ENCODE measurements at regions not wholly inside any gene's neighbourhood (a gene's known extent, or its start where the extent isn't known, plus 50 kb on each side); places are given as distances from the start of the nearest gene placed in this dataset.

DNA sequence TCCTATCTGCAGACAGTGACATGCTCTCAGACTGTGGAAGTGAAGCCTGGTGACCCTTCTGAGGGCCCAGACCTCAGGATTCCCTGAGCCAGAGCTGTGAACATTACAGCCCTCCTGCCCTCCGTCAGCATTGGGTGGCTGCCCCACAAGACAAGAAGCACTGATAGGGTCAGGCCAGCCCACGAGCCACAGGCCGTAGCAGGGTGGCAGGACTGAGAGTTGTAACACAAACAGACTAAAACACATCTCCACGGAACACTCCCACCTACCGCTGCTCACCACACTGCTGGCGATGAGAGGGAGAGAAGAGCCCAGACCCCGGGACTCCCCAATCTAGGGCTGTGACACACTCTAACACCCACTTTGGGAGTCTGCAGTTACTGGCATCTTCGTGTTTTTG is 264.8 kb upstream of the FSIP2 start:
- POLR2A ChIA-PET: no interaction called here
- dilution Hi-C loops (cut with MboI; ENCODE audit: extremely low pct_ligation_motif_present, low sequenced_read_pairs) (no loop called here), intact Hi-C loops (cut with micrococcal nuclease) (no loop called here)
- CTCF ChIA-PET: no interaction called here
- DNase-seq (ENCODE audit: low read depth, low spot score): no peak
- no peak for FAIRE-seq
- Histone ChIP-seq H2AFZ (ENCODE audit: low read depth, low read length) (no peak overlapping the region), H3K9me1 (replicated peaks; ENCODE audit: control insufficient read depth, extremely low read depth, insufficient read depth, low read length) (no peaks in the 10 kb centered on the region), H3K9ac (replicated peaks; ENCODE audit: extremely low read depth, insufficient read depth, low read length) (no peak overlapping the region), H3K4me3 (replicated peaks in 1 of 3; ENCODE audit: insufficient read depth in 1 of 3, low read depth in 1 of 3, low read length in 3 of 3) (no peak overlapping the region), H3K27ac (ENCODE audit: insufficient read depth, low read depth, low read length) (no peak overlapping the region), H3K79me2 (ENCODE audit: control insufficient read depth, insufficient read depth, low read length) (no peaks in the 10 kb centered on the region), H3K9me3 (replicated peaks; ENCODE audit: control insufficient read depth, insufficient read depth, low read length) (peaks cover 1% of the 10 kb centered on the region), H3K4me2 (ENCODE audit: insufficient read depth, low read length) (no peak overlapping the region), H3K36me3 (ENCODE audit: control insufficient read depth in 2 of 2, extremely low read depth in 1 of 2, insufficient read depth in 2 of 2, low read length in 2 of 2) (no peaks in the 10 kb centered on the region), H3K27me3 (ENCODE audit: control insufficient read depth in 2 of 2, insufficient read depth in 2 of 2, low read length in 2 of 2) (no peaks in the 10 kb centered on the region), H3K4me1 (ENCODE audit: control insufficient read depth, extremely low read depth, insufficient read depth, low read length) (no peaks in the 10 kb centered on the region), H4K20me1 (replicated peaks; ENCODE audit: control insufficient read depth, extremely low read depth, insufficient read depth, low read length) (no peaks in the 10 kb centered on the region)
- TF ChIP-seq POLR2AphosphoS5 (IDR thresholded peaks at IDR 0.05; ENCODE audit: insufficient read depth, low read depth, low read length): no peak
- TF ChIP-seq, protein P1, sequence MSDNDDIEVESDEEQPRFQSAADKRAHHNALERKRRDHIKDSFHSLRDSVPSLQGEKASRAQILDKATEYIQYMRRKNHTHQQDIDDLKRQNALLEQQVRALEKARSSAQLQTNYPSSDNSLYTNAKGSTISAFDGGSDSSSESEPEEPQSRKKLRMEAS (IDR thresholded peaks at IDR 0.05; ENCODE audit: insufficient read depth, insufficient read length): no peak
- TF ChIP-seq, protein P2, sequence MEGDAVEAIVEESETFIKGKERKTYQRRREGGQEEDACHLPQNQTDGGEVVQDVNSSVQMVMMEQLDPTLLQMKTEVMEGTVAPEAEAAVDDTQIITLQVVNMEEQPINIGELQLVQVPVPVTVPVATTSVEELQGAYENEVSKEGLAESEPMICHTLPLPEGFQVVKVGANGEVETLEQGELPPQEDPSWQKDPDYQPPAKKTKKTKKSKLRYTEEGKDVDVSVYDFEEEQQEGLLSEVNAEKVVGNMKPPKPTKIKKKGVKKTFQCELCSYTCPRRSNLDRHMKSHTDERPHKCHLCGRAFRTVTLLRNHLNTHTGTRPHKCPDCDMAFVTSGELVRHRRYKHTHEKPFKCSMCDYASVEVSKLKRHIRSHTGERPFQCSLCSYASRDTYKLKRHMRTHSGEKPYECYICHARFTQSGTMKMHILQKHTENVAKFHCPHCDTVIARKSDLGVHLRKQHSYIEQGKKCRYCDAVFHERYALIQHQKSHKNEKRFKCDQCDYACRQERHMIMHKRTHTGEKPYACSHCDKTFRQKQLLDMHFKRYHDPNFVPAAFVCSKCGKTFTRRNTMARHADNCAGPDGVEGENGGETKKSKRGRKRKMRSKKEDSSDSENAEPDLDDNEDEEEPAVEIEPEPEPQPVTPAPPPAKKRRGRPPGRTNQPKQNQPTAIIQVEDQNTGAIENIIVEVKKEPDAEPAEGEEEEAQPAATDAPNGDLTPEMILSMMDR (IDR thresholded peaks at IDR 0.05; ENCODE audit: extremely low read depth in 1 of 2, insufficient read depth in 1 of 2, low read depth in 1 of 2, low read length in 2 of 2): no peak
- no peak for TF ChIP-seq EZH2 (IDR thresholded peaks at IDR 0.05; ENCODE audit: borderline replicate concordance, low read depth, low read length, severe bottlenecking)
- TF ChIP-seq POLR2A (IDR thresholded peaks at IDR 0.05; ENCODE audit: low read depth, low read length): no peak
- no peak for TF ChIP-seq MYC (IDR thresholded peaks at IDR 0.05; ENCODE audit: low read depth, low read length)
- BruUV-seq (replicated peaks): no TSS peak

DNA sequence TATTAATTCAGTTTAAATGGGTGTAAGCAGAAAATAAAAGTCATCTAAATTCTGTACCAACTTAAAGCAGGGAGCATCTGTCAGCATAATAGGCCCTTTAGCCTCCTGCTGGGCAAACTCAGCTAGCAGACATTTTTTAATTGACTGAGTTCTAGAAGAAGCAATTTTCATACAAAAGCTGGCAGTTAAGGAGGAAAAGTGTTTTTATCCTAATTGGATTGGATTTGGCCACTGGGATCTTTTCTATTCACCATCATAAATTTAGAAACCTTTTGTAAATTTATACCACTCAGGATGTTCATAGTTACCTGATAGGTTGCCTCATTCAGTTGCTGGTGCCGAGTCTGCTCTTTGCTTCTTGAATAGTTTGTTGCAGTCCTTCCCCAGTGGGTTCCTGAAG is 262.7 kb upstream of the FSIP2 start:
- Histone ChIP-seq H3K27me3 (ENCODE audit: control insufficient read depth in 2 of 2, insufficient read depth in 2 of 2, low read length in 2 of 2) (no peaks in the 10 kb centered on the region), H3K9ac (replicated peaks; ENCODE audit: extremely low read depth, insufficient read depth, low read length) (no peak overlapping the region), H3K9me3 (replicated peaks; ENCODE audit: control insufficient read depth, insufficient read depth, low read length) (peaks cover 1% of the 10 kb centered on the region), H3K4me3 (replicated peaks in 1 of 3; ENCODE audit: insufficient read depth in 1 of 3, low read depth in 1 of 3, low read length in 3 of 3) (no peak overlapping the region), H3K36me3 (ENCODE audit: control insufficient read depth in 2 of 2, extremely low read depth in 1 of 2, insufficient read depth in 2 of 2, low read length in 2 of 2) (no peaks in the 10 kb centered on the region), H2AFZ (ENCODE audit: low read depth, low read length) (no peak overlapping the region), H3K4me2 (ENCODE audit: insufficient read depth, low read length) (no peak overlapping the region), H3K79me2 (ENCODE audit: control insufficient read depth, insufficient read depth, low read length) (no peaks in the 10 kb centered on the region), H3K4me1 (ENCODE audit: control insufficient read depth, extremely low read depth, insufficient read depth, low read length) (no peaks in the 10 kb centered on the region), H3K9me1 (replicated peaks; ENCODE audit: control insufficient read depth, extremely low read depth, insufficient read depth, low read length) (no peaks in the 10 kb centered on the region), H4K20me1 (replicated peaks; ENCODE audit: control insufficient read depth, extremely low read depth, insufficient read depth, low read length) (no peaks in the 10 kb centered on the region), H3K27ac (ENCODE audit: insufficient read depth, low read depth, low read length) (no peak overlapping the region)
- intact Hi-C loops (cut with micrococcal nuclease) (no loop called here), dilution Hi-C loops (cut with MboI; ENCODE audit: extremely low pct_ligation_motif_present, low sequenced_read_pairs) (no loop called here)
- DNase-seq (ENCODE audit: low read depth, low spot score) (no peak), FAIRE-seq (no peak)
- CTCF ChIA-PET: no interaction called here
- TF ChIP-seq POLR2AphosphoS5 (IDR thresholded peaks at IDR 0.05; ENCODE audit: insufficient read depth, low read depth, low read length) (no peak), JUN (IDR thresholded peaks at IDR 0.05; ENCODE audit: borderline replicate concordance, insufficient read depth, insufficient read length, low read depth) (no peak), FOS (IDR thresholded peaks at IDR 0.05; ENCODE audit: borderline replicate concordance, insufficient read depth, low read length) (no peak), GATA2 (IDR thresholded peaks at IDR 0.05; ENCODE audit: insufficient read depth, insufficient read length, low read depth, low read length) (no peak), POLR2A (IDR thresholded peaks at IDR 0.05; ENCODE audit: low read depth, low read length) (no peak), EZH2 (IDR thresholded peaks at IDR 0.05; ENCODE audit: borderline replicate concordance, low read depth, low read length, severe bottlenecking) (no peak), MYC (IDR thresholded peaks at IDR 0.05; ENCODE audit: low read depth, low read length) (no peak)
- TF ChIP-seq, protein P1 (IDR thresholded peaks at IDR 0.05; ENCODE audit: insufficient read depth, insufficient read length): no peak
- TF ChIP-seq, protein P2 (IDR thresholded peaks at IDR 0.05; ENCODE audit: extremely low read depth in 1 of 2, insufficient read depth in 1 of 2, low read depth in 1 of 2, low read length in 2 of 2): no peak
- POLR2A ChIA-PET: no interaction called here
- BruUV-seq (replicated peaks): no TSS peak

Data from endothelial cell of umbilical vein (primary cell).